ENCODE measurements at regions not wholly inside any gene's neighbourhood (a gene's known extent, or its start where the extent isn't known, plus 50 kb on each side); places are given as distances from the start of the nearest gene placed in this dataset.

- ATAC-seq (no peak), DNase-seq (ENCODE audit: low spot score) (no peak)
- H3K4me3 Mint-ChIP-seq = no peak overlapping the region
- peaks cover 10% of the 10 kb centered on the region for H3K9me3 Mint-ChIP-seq
- no peaks in the 10 kb centered on the region for H3K36me3 Mint-ChIP-seq
- H3K4me1 Mint-ChIP-seq = peaks cover 14% of the 10 kb centered on the region
- CTCF ChIA-PET = no interaction called here
- H3K27me3 Mint-ChIP-seq (ENCODE audit: low read depth) = no peaks in the 10 kb centered on the region
- TF ChIP-seq ERG (CRISPR knock-in tag; IDR thresholded peaks at IDR 0.05) = no peak
- TF ChIP-seq ZNF425 (CRISPR knock-in tag; conservative IDR thresholded peaks at IDR 0.05) = no peak
- TF ChIP-seq FOXP1 (CRISPR knock-in tag; IDR thresholded peaks at IDR 0.05; ENCODE audit: borderline replicate concordance) = no peak
- no peak for TF ChIP-seq PREB (CRISPR knock-in tag; IDR thresholded peaks at IDR 0.05; ENCODE audit: borderline replicate concordance)
- TF ChIP-seq FOXK1 (CRISPR knock-in tag; IDR thresholded peaks at IDR 0.05) = no peak
- no peak for TF ChIP-seq ZNF138 (CRISPR knock-in tag; conservative IDR thresholded peaks at IDR 0.05)
- no peak for TF ChIP-seq MYBL2 (CRISPR knock-in tag; IDR thresholded peaks at IDR 0.05)
- TF ChIP-seq ZNF532 (CRISPR knock-in tag; IDR thresholded peaks at IDR 0.05; ENCODE audit: borderline replicate concordance) = no peak
- no peak for TF ChIP-seq USF2 (CRISPR knock-in tag; IDR thresholded peaks at IDR 0.05)
- no peak for TF ChIP-seq E2F4 (CRISPR knock-in tag; IDR thresholded peaks at IDR 0.05; ENCODE audit: borderline replicate concordance, low read depth)
- TF ChIP-seq ZNF232 (CRISPR knock-in tag; IDR thresholded peaks at IDR 0.05) = no peak
- no peak overlapping the region for H3K27ac Mint-ChIP-seq
- POLR2A ChIA-PET = no interaction called here
These were observed 178.0 kb downstream of the LIG4 start for GRCh38 chr13:108037348-108037747.

GRCh38 chr13:108036411-108036932, 178.9 kb downstream of the LIG4 start:
- CTCF ChIA-PET = no interaction called here
- POLR2A ChIA-PET = no interaction called here
- no peak overlapping the region for H3K27ac Mint-ChIP-seq
- H3K4me1 Mint-ChIP-seq = peaks cover 18% of the 10 kb centered on the region
- H3K4me3 Mint-ChIP-seq = no peak overlapping the region
- no peaks in the 10 kb centered on the region for H3K27me3 Mint-ChIP-seq (ENCODE audit: low read depth)
- ATAC-seq (no peak), DNase-seq (ENCODE audit: low spot score) (no peak)
- H3K36me3 Mint-ChIP-seq = no peaks in the 10 kb centered on the region
- H3K9me3 Mint-ChIP-seq = peaks cover 3% of the 10 kb centered on the region; the same call in 1 of the 2 replicates
- no peak for TF ChIP-seq ARID4B (CRISPR knock-in tag; IDR thresholded peaks at IDR 0.05; ENCODE audit: borderline replicate concordance)
- TF ChIP-seq ATF3 (CRISPR knock-in tag; conservative IDR thresholded peaks at IDR 0.05) = no peak
- no peak for TF ChIP-seq ZNF425 (CRISPR knock-in tag; conservative IDR thresholded peaks at IDR 0.05)
- TF ChIP-seq TEAD1 (CRISPR knock-in tag; IDR thresholded peaks at IDR 0.05) = no peak
